ENCODE measurements at regions not wholly inside any gene's neighbourhood (a gene's known extent, or its start where the extent isn't known, plus 50 kb on each side); places are given as distances from the start of the nearest gene placed in this dataset.

DNA sequence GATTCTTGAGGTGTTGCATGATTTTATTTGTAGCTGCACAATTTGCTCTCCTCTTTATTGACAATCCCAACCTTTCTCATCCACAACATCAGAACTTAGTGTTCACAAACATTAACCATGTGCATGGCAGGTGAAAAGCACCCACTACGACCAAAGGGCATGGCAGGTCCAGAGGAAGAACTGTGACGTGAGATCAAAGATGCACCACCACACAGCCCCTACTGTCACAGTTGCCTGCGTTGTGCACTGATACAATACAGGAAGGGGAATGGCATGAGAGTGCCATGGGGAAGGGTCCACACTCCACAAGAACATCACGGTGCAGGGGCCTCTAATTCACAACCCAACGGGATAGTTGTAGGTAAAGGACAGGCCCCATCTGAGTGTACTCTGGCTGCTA is 217.1 kb upstream of the PFKP start:
- H3K79me1 ChIP-seq (ENCODE audit: insufficient read depth, low read depth, low read length, poor library complexity, severe bottlenecking) = no peaks in the 10 kb centered on the region
- H3K9me3 ChIP-seq (ENCODE audit: control insufficient read depth, low read depth, low read length) = no peaks in the 10 kb centered on the region
- no peak overlapping the region for H2AK5ac ChIP-seq (ENCODE audit: insufficient read length, low read length)
- no peaks in the 10 kb centered on the region for H3K27me3 ChIP-seq (ENCODE audit: insufficient read depth, low read length)
- no peak overlapping the region for H4K91ac ChIP-seq (ENCODE audit: insufficient read length, low read depth, low read length)
- no peak overlapping the region for H2BK5ac ChIP-seq (ENCODE audit: insufficient read length, low read length)
- H3T11ph ChIP-seq (ENCODE audit: low read length) = no peak overlapping the region
- no peak overlapping the region for H3K9ac ChIP-seq (ENCODE audit: extremely low read depth, insufficient read length, low read length)
- Mint-ChIP-seq H3K4me1 (peaks cover 12 to 16% of the 10 kb centered on the region in 2 experiments), H3K27me3 (ENCODE audit: low read depth) (no peaks in the 10 kb centered on the region), H3K36me3 (ENCODE audit: insufficient read depth in 1 of 3, low read depth in 3 of 3) (no peaks in the 10 kb centered on the region; a peak in 1 of 7 replicates), H3K27ac (no peak overlapping the region), H3K4me3 (no peak overlapping the region), H3K9me3 (no peaks in the 10 kb centered on the region; a peak in 1 of 5 replicates)
- no peak for DNase-seq
- no peak overlapping the region for H3K14ac ChIP-seq (ENCODE audit: insufficient read depth, low read length)
- no peak overlapping the region for H3K23ac ChIP-seq (ENCODE audit: insufficient read length, low read depth, low read length)
- no peaks in the 10 kb centered on the region for H3K79me2 ChIP-seq (ENCODE audit: insufficient read depth, low read length)
- H4K5ac ChIP-seq (ENCODE audit: insufficient read length, low read depth, low read length) = no peak overlapping the region
- H3K56ac ChIP-seq (ENCODE audit: insufficient read length, low read depth, low read length) = no peak overlapping the region
- TF ChIP-seq, protein P1, sequence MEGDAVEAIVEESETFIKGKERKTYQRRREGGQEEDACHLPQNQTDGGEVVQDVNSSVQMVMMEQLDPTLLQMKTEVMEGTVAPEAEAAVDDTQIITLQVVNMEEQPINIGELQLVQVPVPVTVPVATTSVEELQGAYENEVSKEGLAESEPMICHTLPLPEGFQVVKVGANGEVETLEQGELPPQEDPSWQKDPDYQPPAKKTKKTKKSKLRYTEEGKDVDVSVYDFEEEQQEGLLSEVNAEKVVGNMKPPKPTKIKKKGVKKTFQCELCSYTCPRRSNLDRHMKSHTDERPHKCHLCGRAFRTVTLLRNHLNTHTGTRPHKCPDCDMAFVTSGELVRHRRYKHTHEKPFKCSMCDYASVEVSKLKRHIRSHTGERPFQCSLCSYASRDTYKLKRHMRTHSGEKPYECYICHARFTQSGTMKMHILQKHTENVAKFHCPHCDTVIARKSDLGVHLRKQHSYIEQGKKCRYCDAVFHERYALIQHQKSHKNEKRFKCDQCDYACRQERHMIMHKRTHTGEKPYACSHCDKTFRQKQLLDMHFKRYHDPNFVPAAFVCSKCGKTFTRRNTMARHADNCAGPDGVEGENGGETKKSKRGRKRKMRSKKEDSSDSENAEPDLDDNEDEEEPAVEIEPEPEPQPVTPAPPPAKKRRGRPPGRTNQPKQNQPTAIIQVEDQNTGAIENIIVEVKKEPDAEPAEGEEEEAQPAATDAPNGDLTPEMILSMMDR (conservative IDR thresholded peaks at IDR 0.05) = no peak
- no peak overlapping the region for H3K27ac ChIP-seq (ENCODE audit: insufficient read length, low read depth, low read length)
- peaks cover 2% of the 10 kb centered on the region; the same call in 1 of the 2 replicates for H3K4me1 ChIP-seq (ENCODE audit: insufficient read depth, low read length)
- H3K23me2 ChIP-seq (ENCODE audit: insufficient read length, low read depth, low read length, poor library complexity, severe bottlenecking) = no peaks in the 10 kb centered on the region
- H3K4ac ChIP-seq (ENCODE audit: low read depth, low read length) = no peak overlapping the region
- no peak overlapping the region for H2BK12ac ChIP-seq (ENCODE audit: insufficient read length, low read depth, low read length)
- no peak overlapping the region for H3K4me2 ChIP-seq (ENCODE audit: insufficient read depth, insufficient read length, low read length)
- H3K18ac ChIP-seq (ENCODE audit: insufficient read length, low read depth, low read length) = no peak overlapping the region
- H4K20me1 ChIP-seq (ENCODE audit: control insufficient read depth, insufficient read depth, insufficient read length) = no peaks in the 10 kb centered on the region
- H2BK15ac ChIP-seq (ENCODE audit: low read depth, low read length) = no peak overlapping the region
- H4K8ac ChIP-seq (replicated peaks; ENCODE audit: insufficient read length, low read depth, low read length) = no peak overlapping the region
- H2BK20ac ChIP-seq (ENCODE audit: low read depth, low read length, poor library complexity, severe bottlenecking) = no peak overlapping the region
- H2AFZ ChIP-seq (ENCODE audit: low read length) = no peak overlapping the region
- no peak overlapping the region for H2BK120ac ChIP-seq (ENCODE audit: low read depth, low read length, poor library complexity, severe bottlenecking)
- no CpG with 5 or more reads among the region's 5 CpGs for WGBS (ENCODE audit: extremely low coverage, insufficient read length, low lambda C conversion rate)
